Endodermal cell (in vitro differentiated cells): ENCODE measurements at regions not wholly inside any gene's neighbourhood (a gene's known extent, or its start where the extent isn't known, plus 50 kb on each side); places are given as distances from the start of the nearest gene placed in this dataset.

Experiments
- DNase-seq: peaks from one replicate; pipeline ENCODE4 v3.0.0-alpha.2; 2017
- H3K27ac ChIP-seq: 2 replicates; pipeline ENCODE4 v1.5.1; 2013; ENCODE audit warnings: mild to moderate bottlenecking, low read depth, low read length, moderate library complexity
- H3K27me3 ChIP-seq: 2 replicates; pipeline ENCODE4 v1.6.1; 2013; ENCODE audit warnings: mild to moderate bottlenecking, low read length, moderate library complexity; ENCODE audit not compliant: insufficient read depth, control insufficient read depth, poor library complexity, severe bottlenecking
- H3K36me3 ChIP-seq: 2 replicates; pipeline ENCODE4 v1.7.0; 2013; ENCODE audit warnings: mild to moderate bottlenecking, low read length, moderate library complexity; ENCODE audit not compliant: control insufficient read depth, insufficient read depth
- H3K4me1 ChIP-seq: one replicate; pipeline ENCODE4 v1.7.0; 2013; ENCODE audit warnings: low read length; ENCODE audit not compliant: control insufficient read depth, insufficient read depth
- H3K4me3 ChIP-seq: 2 replicates; pipeline ENCODE4 v1.5.1; 2013; ENCODE audit warnings: mild to moderate bottlenecking, low read length, moderate library complexity
- H3K9ac ChIP-seq: 2 replicates; pipeline ENCODE4 v1.6.1; 2013; ENCODE audit warnings: mild to moderate bottlenecking, low read length, moderate library complexity; ENCODE audit not compliant: poor library complexity, severe bottlenecking; ENCODE audit errors: extremely low read depth
- H3K9me3 ChIP-seq: 2 replicates; pipeline ENCODE4 v1.6.1; 2013; ENCODE audit warnings: mild to moderate bottlenecking, low read length, moderate library complexity; ENCODE audit not compliant: control insufficient read depth
- H3K27ac Mint-ChIP-seq: 2 replicates; pipeline ENCODE4 v1.8.0; 2020; ENCODE audit warnings: mixed read lengths
- H3K27me3 Mint-ChIP-seq: 2 replicates; pipeline ENCODE4 v1.8.0; 2021; ENCODE audit warnings: mild to moderate bottlenecking, mixed read lengths; ENCODE audit not compliant: insufficient read depth
- H3K36me3 Mint-ChIP-seq: 2 replicates; pipeline ENCODE4 v1.8.0; 2020; ENCODE audit warnings: low read depth, mixed read lengths
- H3K4me1 Mint-ChIP-seq: 2 replicates; pipeline ENCODE4 v1.8.0; 2020; ENCODE audit warnings: mixed read lengths
- H3K4me3 Mint-ChIP-seq: 2 replicates; pipeline ENCODE4 v1.8.0; 2020; ENCODE audit warnings: mild to moderate bottlenecking, moderate library complexity, mixed read lengths
- H3K9me3 Mint-ChIP-seq: 2 replicates; pipeline ENCODE4 v1.8.0; 2020; ENCODE audit warnings: mild to moderate bottlenecking, mixed read lengths
- WGBS, 2 experiments: methylation state at CpG; one replicate each; pipeline versions ENCODE4 v1.1.5 to v1.1.7; 2013; ENCODE audit warnings: missing lambda C conversion rate in 2 of 2, mixed read lengths in 1 of 2; ENCODE audit not compliant: insufficient coverage in 1 of 2, insufficient read length in 1 of 2; 5-methylcytosine and 5-hydroxymethylcytosine counted together
- TF ChIP-seq, protein P1 (sequence below): fragments of 200-600 bp; sonication (generic); conservative IDR thresholded peaks from 2 replicates; pipeline ENCODE4 v1.5.0; 2021; ENCODE audit warnings: antibody characterized with exemption, mild to moderate bottlenecking

DNA sequence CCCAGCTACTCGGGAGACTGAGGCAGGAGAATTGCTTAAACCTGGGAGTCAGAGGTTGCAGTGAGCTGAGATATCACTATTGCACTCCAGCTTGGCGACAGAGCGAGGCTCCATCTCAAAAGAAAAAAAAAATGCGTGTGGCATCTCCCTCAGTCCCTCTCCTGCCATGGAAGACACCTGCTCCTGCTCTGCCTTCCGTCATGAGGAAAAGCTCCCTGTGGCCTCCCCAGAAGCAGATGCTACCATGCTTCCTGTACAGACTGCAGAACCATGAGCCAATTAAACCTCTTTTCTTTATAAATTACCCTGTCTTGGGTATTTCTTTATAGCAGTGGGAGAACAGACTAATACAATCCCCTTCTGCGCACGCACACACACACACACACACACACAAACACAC lies 249.4 kb downstream of the MN1 start:
- H3K27ac Mint-ChIP-seq, result no peak overlapping the region
- no peak overlapping the region for H3K9ac ChIP-seq
- no peak overlapping the region for H3K27ac ChIP-seq
- WGBS, 2 experiments, result 94 to 96% methylated on average over 4 to 7 of the region's 7 CpGs
- H3K36me3 Mint-ChIP-seq, result no peaks in the 10 kb centered on the region
- no peaks in the 10 kb centered on the region for H3K36me3 ChIP-seq
- H3K4me1 Mint-ChIP-seq, result peaks cover 25% of the 10 kb centered on the region
- H3K9me3 ChIP-seq, result peaks cover 6% of the 10 kb centered on the region
- H3K4me3 Mint-ChIP-seq, result no peak overlapping the region
- no peak overlapping the region for H3K4me3 ChIP-seq
- H3K27me3 ChIP-seq, result no peaks in the 10 kb centered on the region
- TF ChIP-seq, protein P1, sequence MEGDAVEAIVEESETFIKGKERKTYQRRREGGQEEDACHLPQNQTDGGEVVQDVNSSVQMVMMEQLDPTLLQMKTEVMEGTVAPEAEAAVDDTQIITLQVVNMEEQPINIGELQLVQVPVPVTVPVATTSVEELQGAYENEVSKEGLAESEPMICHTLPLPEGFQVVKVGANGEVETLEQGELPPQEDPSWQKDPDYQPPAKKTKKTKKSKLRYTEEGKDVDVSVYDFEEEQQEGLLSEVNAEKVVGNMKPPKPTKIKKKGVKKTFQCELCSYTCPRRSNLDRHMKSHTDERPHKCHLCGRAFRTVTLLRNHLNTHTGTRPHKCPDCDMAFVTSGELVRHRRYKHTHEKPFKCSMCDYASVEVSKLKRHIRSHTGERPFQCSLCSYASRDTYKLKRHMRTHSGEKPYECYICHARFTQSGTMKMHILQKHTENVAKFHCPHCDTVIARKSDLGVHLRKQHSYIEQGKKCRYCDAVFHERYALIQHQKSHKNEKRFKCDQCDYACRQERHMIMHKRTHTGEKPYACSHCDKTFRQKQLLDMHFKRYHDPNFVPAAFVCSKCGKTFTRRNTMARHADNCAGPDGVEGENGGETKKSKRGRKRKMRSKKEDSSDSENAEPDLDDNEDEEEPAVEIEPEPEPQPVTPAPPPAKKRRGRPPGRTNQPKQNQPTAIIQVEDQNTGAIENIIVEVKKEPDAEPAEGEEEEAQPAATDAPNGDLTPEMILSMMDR, result no peak
- DNase-seq, result no peak
- peaks cover 5% of the 10 kb centered on the region for H3K9me3 Mint-ChIP-seq
- peaks cover 5% of the 10 kb centered on the region for H3K4me1 ChIP-seq
- H3K27me3 Mint-ChIP-seq, result peaks cover 4% of the 10 kb centered on the region

DNA sequence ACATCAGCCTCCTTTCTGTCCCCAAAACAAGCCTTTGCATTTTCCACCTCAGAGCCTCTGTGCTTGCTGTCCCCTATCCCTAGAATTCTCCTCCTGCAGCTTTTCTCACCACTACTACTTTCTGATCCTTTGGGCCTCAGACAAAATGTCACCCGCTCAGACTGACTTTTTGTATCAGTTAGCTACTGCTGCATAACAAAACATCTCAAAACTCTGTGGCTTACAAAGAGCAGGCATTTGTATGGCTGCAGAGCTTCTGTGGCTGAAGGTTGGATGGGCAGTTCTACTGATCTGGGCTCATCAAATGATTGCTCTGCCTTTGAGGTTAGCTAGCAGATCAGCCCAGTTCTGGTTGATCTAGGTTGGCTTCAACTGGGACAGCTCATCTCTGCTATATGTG lies 248.7 kb downstream of the MN1 start:
- H3K27ac ChIP-seq, result no peak overlapping the region
- TF ChIP-seq, protein P1, result no peak
- DNase-seq, result no peak
- Mint-ChIP-seq H3K4me3 (no peak overlapping the region), H3K9me3 (peaks cover 5% of the 10 kb centered on the region), H3K4me1 (peaks cover 30% of the 10 kb centered on the region), H3K27ac (no peak overlapping the region), H3K27me3 (peaks cover 4% of the 10 kb centered on the region), H3K36me3 (no peaks in the 10 kb centered on the region)
- H3K27me3 ChIP-seq, result no peaks in the 10 kb centered on the region
- no peak overlapping the region for H3K4me3 ChIP-seq
- H3K36me3 ChIP-seq, result no peaks in the 10 kb centered on the region
- H3K9ac ChIP-seq, result no peak overlapping the region
- H3K4me1 ChIP-seq, result peaks cover 5% of the 10 kb centered on the region
- peaks cover 6% of the 10 kb centered on the region for H3K9me3 ChIP-seq
- WGBS, 2 experiments, result 96 to 100% methylated on average over 1 of the region's 1 CpG

DNA sequence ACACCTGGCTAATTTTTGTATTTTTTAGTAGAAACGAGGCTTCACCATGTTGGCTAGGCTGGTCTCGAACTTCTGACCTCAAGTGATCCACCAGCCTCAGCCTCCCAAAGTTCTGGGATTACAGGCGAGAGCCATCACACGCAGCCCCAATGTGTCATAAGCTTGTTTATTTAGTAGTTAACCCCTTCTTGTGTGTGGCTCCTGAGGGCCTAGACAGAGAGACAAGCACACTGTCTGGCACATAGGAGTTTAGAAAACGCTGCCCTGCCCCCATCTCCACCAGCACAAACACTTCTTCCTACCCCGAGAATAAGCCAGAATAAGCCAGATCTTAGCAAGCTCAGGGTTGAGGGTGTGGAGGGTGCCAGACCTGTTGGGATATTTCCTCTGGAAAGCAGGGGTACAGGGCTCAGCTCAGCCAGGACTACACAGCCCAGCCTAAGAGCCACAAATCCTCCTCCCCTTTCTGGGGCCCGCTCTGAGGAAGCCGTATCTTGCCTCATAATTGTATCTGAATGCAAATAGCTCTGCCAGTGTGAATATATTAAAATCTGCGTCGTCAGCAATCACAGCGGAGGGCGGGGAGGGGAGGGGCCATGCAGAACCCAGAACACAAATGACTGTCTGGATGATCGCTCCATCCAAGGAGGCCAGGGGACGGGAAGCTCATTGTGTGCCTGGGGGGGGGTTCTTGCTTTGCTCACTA lies 247.3 kb downstream of the MN1 start:
- WGBS, 2 experiments, result 72 to 74% methylated on average over 5 to 14 of the region's 14 CpGs
- H3K9me3 ChIP-seq, result peaks cover 6% of the 10 kb centered on the region

More for the DNA sequence above, 247.3 kb downstream of the MN1 start:
- TF ChIP-seq, protein P1, result no peak
- no peak overlapping the region for H3K4me3 Mint-ChIP-seq
- H3K9me3 Mint-ChIP-seq, result peaks cover 5% of the 10 kb centered on the region
- H3K27ac ChIP-seq, result peak overlapping the region; percentile 86
- peaks cover 34% of the 10 kb centered on the region for H3K4me1 Mint-ChIP-seq
- no peaks in the 10 kb centered on the region for H3K27me3 ChIP-seq
- H3K4me3 ChIP-seq, result no peak overlapping the region
- H3K27ac Mint-ChIP-seq, result peak overlapping the region; percentile 79
- no peaks in the 10 kb centered on the region for H3K36me3 Mint-ChIP-seq
- H3K9ac ChIP-seq, result no peak overlapping the region
- H3K4me1 ChIP-seq, result peaks cover 5% of the 10 kb centered on the region
- H3K27me3 Mint-ChIP-seq, result peaks cover 4% of the 10 kb centered on the region
- no peak for DNase-seq
- H3K36me3 ChIP-seq, result no peaks in the 10 kb centered on the region
